Adrenal gland (tissue), 5 donors: ENCODE measurements at regions not wholly inside any gene's neighbourhood (a gene's known extent, or its start where the extent isn't known, plus 50 kb on each side); places are given as distances from the start of the nearest gene placed in this dataset.

Experiments
- CTCF ChIP-seq, 6 experiments: fragments of 450-650 bp in 4 of 6; fragments of 200-600 bp in 2 of 6; sonication (generic) in 1 of 6; IDR thresholded peaks; 1 replicate in 5 of 6; 2 replicates in 1 of 6; pipeline versions ENCODE4 v1.5.1 to v1.8.0; 2016 to 2021; ENCODE audit warnings: antibody characterized with exemption in 6 of 6, mild to moderate bottlenecking in 2 of 6, moderate library complexity in 1 of 6
- POLR2A ChIP-seq, 2 donors: fragments of 450-650 bp; IDR thresholded peaks; one replicate each; pipeline ENCODE4 v1.6.1; 2017; ENCODE audit warnings: antibody characterized with exemption in 2 of 2, mild to moderate bottlenecking in 2 of 2, moderate library complexity in 1 of 2
- donor health status: DM: no; HTN: no; CAD: no.

GRCh38 chr4:107312366-107312765 lies 276.3 kb upstream of the DKK2 start:
- TF ChIP-seq CTCF (IDR thresholded peaks at IDR 0.05) (no peak), POLR2A (IDR thresholded peaks at IDR 0.05) (no peak)
